HG03571 (cell line): ENCODE measurements at regions not wholly inside any gene's neighbourhood (a gene's known extent, or its start where the extent isn't known, plus 50 kb on each side); places are given as distances from the start of the nearest gene placed in this dataset.

Experiments used
- ATAC-seq: cut with Tn5 transposase; IDR thresholded peaks from one replicate; pipeline ENCODE4 v1.9.1; 2021; ENCODE audit not compliant: unreplicated experiment

- no peak for ATAC-seq
Observed at GRCh38 chr14:56918849-56919574, 108.7 kb upstream of the OTX2 start.

- no peak for ATAC-seq
Observed at GRCh38 chr14:56905282-56905681, 95.0 kb upstream of the OTX2 start.

GRCh38 chr14:56903304-56903969, 93.2 kb upstream of the OTX2 start:
- ATAC-seq = no peak

- ATAC-seq = no peak
Observed at GRCh38 chr14:56902385-56902784, 92.1 kb upstream of the OTX2 start.

- ATAC-seq = no peak
Observed at GRCh38 chr14:56900726-56901125, 90.4 kb upstream of the OTX2 start.

GRCh38 chr14:56899829-56900228, 89.5 kb upstream of the OTX2 start:
- no peak for ATAC-seq

GRCh38 chr14:56896922-56897321, 86.6 kb upstream of the OTX2 start:
- no peak for ATAC-seq

- ATAC-seq = no peak
Observed at GRCh38 chr14:56896231-56896630, 86.0 kb upstream of the OTX2 start.

- ATAC-seq = no peak
Observed at GRCh38 chr14:56895154-56895553, 84.9 kb upstream of the OTX2 start.

GRCh38 chr14:56894591-56894991, 84.3 kb upstream of the OTX2 start:
- ATAC-seq = no peak

- ATAC-seq = no peak
Observed at GRCh38 chr14:56892959-56893358, 82.7 kb upstream of the OTX2 start.

- ATAC-seq = no peak
Observed at GRCh38 chr14:56891226-56891625, 80.9 kb upstream of the OTX2 start.

GRCh38 chr14:56889705-56890104, 79.4 kb upstream of the OTX2 start:
- ATAC-seq = no peak

- ATAC-seq = no peak
Observed at GRCh38 chr14:56888274-56888673, 78.0 kb upstream of the OTX2 start.

GRCh38 chr14:56887216-56887615, 76.9 kb upstream of the OTX2 start:
- ATAC-seq = no peak

GRCh38 chr14:56886471-56887062, 76.3 kb upstream of the OTX2 start:
- ATAC-seq = no peak

GRCh38 chr14:56885825-56886224, 75.5 kb upstream of the OTX2 start:
- ATAC-seq = no peak

GRCh38 chr14:56884617-56885016, 74.3 kb upstream of the OTX2 start:
- ATAC-seq = no peak

GRCh38 chr14:56881181-56881580, 70.9 kb upstream of the OTX2 start:
- ATAC-seq = no peak

GRCh38 chr14:56878766-56879165, 68.5 kb upstream of the OTX2 start:
- ATAC-seq = no peak

- no peak for ATAC-seq
Observed at GRCh38 chr14:56875104-56875675, 64.9 kb upstream of the OTX2 start.

GRCh38 chr14:56874375-56874774, 64.1 kb upstream of the OTX2 start:
- no peak for ATAC-seq
